OCI-LY7 (cell line): ENCODE measurements at regions not wholly inside any gene's neighbourhood (a gene's known extent, or its start where the extent isn't known, plus 50 kb on each side); places are given as distances from the start of the nearest gene placed in this dataset.

Source experiments
- BruUV-seq: library from RNA; stranded (reverse); fragments of 400-500 nt; replicated peaks from 2 replicates; lab custom pipeline; 2021; lab: Mats Ljungman, UMichigan
- CTCF ChIA-PET: fragments of 300-600 bp; sonication (Branson Sonifier 250); formaldehyde crosslinking; loops from one replicate; lab custom pipeline; 2022; ENCODE audit warnings: antibody characterized with exemption; ENCODE audit not compliant: unreplicated experiment; lab: Charles Lee
- POLR2A ChIA-PET: fragments of 300-600 bp; sonication (Branson Sonifier 250); formaldehyde crosslinking; loops from one replicate; lab custom pipeline; 2022; ENCODE audit warnings: antibody characterized with exemption; lab: Charles Lee
- DNase-seq: peaks from one replicate; pipeline ENCODE4 v3.0.0-alpha.2; 2015; ENCODE audit warnings: low spot score
- H2AFZ ChIP-seq: fragments of 200-600 bp; sonication (generic), shearing (Covaris generic); 2 replicates; pipeline ENCODE4 v1.6.1; 2014; ENCODE audit warnings: mild to moderate bottlenecking, antibody characterized with exemption, low read length, moderate library complexity
- H3K27ac ChIP-seq: fragments of 200-600 bp; sonication (generic); 2 replicates; pipeline ENCODE4 v1.5.1; 2014; ENCODE audit warnings: mixed run types, low read depth, mild to moderate bottlenecking, moderate library complexity, low read length, inconsistent platforms; ENCODE audit not compliant: poor library complexity, severe bottlenecking
- H3K36me3 ChIP-seq: fragments of 200-600 bp; sonication (generic); 2 replicates; pipeline ENCODE4 v1.6.1; 2014; ENCODE audit warnings: mild to moderate bottlenecking, antibody characterized with exemption, low read length, moderate library complexity, mixed read lengths; ENCODE audit not compliant: insufficient read depth
- H3K4me1 ChIP-seq: fragments of 200-600 bp; sonication (generic); 2 replicates; pipeline ENCODE4 v1.5.1; 2014; ENCODE audit warnings: mild to moderate bottlenecking, low read length; ENCODE audit not compliant: insufficient read depth, poor library complexity, severe bottlenecking
- H3K4me2 ChIP-seq: fragments of 200-600 bp; sonication (generic); 2 replicates; pipeline ENCODE4 v1.6.1; 2014; ENCODE audit warnings: mild to moderate bottlenecking, low read length
- H3K4me3 ChIP-seq: fragments of 200-600 bp; sonication (generic); 2 replicates; pipeline ENCODE4 v1.5.1; 2014; ENCODE audit warnings: mild to moderate bottlenecking, low read depth, low read length; ENCODE audit not compliant: poor library complexity, severe bottlenecking
- H3K79me2 ChIP-seq: fragments of 200-600 bp; sonication (generic); 2 replicates; pipeline ENCODE4 v1.6.1; 2016; ENCODE audit warnings: low read depth, mild to moderate bottlenecking, low read length, moderate library complexity, mixed read lengths; ENCODE audit not compliant: insufficient read depth
- H3K9me2 ChIP-seq: fragments of 200-600 bp; sonication (generic); 2 replicates; pipeline ENCODE4 v1.6.1; 2016; ENCODE audit warnings: mild to moderate bottlenecking, low read length, mixed read lengths; ENCODE audit not compliant: insufficient read depth
- H3K9me3 ChIP-seq: fragments of 200-600 bp; sonication (generic); 2 replicates; pipeline ENCODE4 v1.6.1; 2014; ENCODE audit warnings: mild to moderate bottlenecking, mixed run types, low read length, mixed read lengths
- H4K20me1 ChIP-seq: fragments of 200-600 bp; sonication (generic); 2 replicates; pipeline ENCODE4 v1.6.1; 2014; ENCODE audit warnings: mild to moderate bottlenecking, antibody characterized with exemption, low read length, moderate library complexity, mixed read lengths; ENCODE audit not compliant: insufficient read depth
- CTCF ChIP-seq: fragments of 200-600 bp; sonication (generic); conservative IDR thresholded peaks from 2 replicates; pipeline ENCODE4 v1.5.1; 2014; ENCODE audit warnings: mild to moderate bottlenecking, antibody characterized with exemption, low read length, moderate library complexity, mixed read lengths
- EZH2phosphoT487 ChIP-seq: fragments of 200-600 bp; sonication (generic); IDR thresholded peaks from 2 replicates; pipeline ENCODE4 v1.6.1; 2018; ENCODE audit warnings: low read depth, borderline replicate concordance, mild to moderate bottlenecking, mixed run types, antibody characterized with exemption, low read length, moderate library complexity, mixed read lengths
- intact Hi-C: fragments of 100-400 bp; cut with micrococcal nuclease; formaldehyde crosslinking; loops from one replicate; pipeline ENCODE4 v1.10.0; 2022; ENCODE audit not compliant: unreplicated experiment

DNA sequence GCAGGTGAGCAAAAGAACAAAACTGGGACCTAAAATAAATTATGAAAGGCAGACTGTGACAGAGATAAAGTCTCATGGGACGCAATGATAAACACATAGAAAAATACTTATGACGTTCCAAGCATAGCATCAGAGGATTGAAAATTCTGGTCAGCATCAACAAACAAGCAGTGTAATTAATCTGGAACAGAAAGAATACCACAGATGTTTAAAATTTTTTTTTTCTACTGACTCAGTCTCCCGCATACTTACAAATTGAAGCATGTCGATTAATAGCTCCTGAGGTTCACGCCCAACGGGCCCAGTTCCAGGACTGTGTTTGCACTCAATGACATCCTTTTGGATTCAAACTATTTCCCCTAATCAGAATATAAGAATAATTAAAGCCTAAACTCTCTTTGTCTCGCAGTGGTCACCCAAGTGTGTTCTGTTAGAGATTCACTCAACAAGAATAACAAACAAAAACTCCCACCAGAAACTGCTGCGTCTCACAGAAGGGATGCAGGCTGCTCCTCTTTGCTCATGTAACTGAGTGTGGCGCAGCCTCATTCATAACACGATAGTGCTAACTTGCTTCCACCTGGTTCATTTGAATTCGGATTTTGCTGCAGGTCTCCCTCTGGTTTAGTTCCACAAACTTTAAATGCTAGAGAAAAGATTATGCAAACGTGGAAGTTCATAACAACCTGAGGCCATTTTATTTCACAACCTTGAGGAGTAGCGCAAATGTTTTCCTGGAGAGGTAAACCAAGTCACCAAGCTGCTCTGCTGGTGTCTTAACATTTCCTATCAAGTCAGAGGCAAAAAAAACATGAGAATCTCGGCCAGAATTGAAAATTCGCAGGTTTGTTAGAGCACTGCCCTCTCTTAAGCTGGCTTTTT, 69.0 kb upstream of the CITED2 start:
- intact Hi-C loops: no loop called here
- H2AFZ ChIP-seq: no peak overlapping the region
- H3K9me2 ChIP-seq: no peaks in the 10 kb centered on the region
- ChIA-PET CTCF (no interaction called here), POLR2A (interaction anchor here (0.5 to 1.6 kb wide), 2 partner anchors 10 to 103 kb away, joined by 3 read pairs; no protein-coding TSS in a partner anchor)
- TF ChIP-seq CTCF (no peak), EZH2phosphoT487 (no peak)
- H3K9me3 ChIP-seq: no peaks in the 10 kb centered on the region
- H4K20me1 ChIP-seq: no peaks in the 10 kb centered on the region
- no peak overlapping the region for H3K4me3 ChIP-seq
- H3K79me2 ChIP-seq: no peaks in the 10 kb centered on the region
- no peaks in the 10 kb centered on the region for H3K4me1 ChIP-seq
- H3K36me3 ChIP-seq: no peaks in the 10 kb centered on the region
- no peak overlapping the region for H3K27ac ChIP-seq
- no peak overlapping the region for H3K4me2 ChIP-seq
- no TSS peak for BruUV-seq
- no peak for DNase-seq

- H2AFZ ChIP-seq: no peak overlapping the region
- ChIA-PET POLR2A (interaction anchor here (0.7 to 1.6 kb wide), 2 partner anchors 9 to 16 kb away, joined by 3 read pairs; no protein-coding TSS in a partner anchor), CTCF (no interaction called here)
- H3K4me1 ChIP-seq: no peaks in the 10 kb centered on the region
- no peaks in the 10 kb centered on the region for H3K9me2 ChIP-seq
- intact Hi-C loops: no loop called here
- no TSS peak for BruUV-seq
- H3K36me3 ChIP-seq: no peaks in the 10 kb centered on the region
- no peak overlapping the region for H3K4me3 ChIP-seq
- DNase-seq: no peak
- no peak for TF ChIP-seq EZH2phosphoT487
- no peak for TF ChIP-seq CTCF
- H3K9me3 ChIP-seq: no peaks in the 10 kb centered on the region
- no peak overlapping the region for H3K4me2 ChIP-seq
- H4K20me1 ChIP-seq: no peaks in the 10 kb centered on the region
- H3K79me2 ChIP-seq: no peaks in the 10 kb centered on the region
- H3K27ac ChIP-seq: no peak overlapping the region
Observed at GRCh38 chr6:139442188-139442671, 67.8 kb upstream of the CITED2 start.

GRCh38 chr6:139439349-139439748, 64.9 kb upstream of the CITED2 start:
- intact Hi-C loops: no loop called here
- H3K79me2 ChIP-seq: no peaks in the 10 kb centered on the region
- H3K36me3 ChIP-seq: no peaks in the 10 kb centered on the region
- H3K4me3 ChIP-seq: no peak overlapping the region
- ChIA-PET CTCF (no interaction called here), POLR2A (interaction anchor here (1.0 kb wide), 1 partner anchor 25 kb away, joined by 4 read pairs; no protein-coding TSS in a partner anchor)
- no peaks in the 10 kb centered on the region for H4K20me1 ChIP-seq
- no peak overlapping the region for H3K27ac ChIP-seq
- TF ChIP-seq CTCF (no peak), EZH2phosphoT487 (no peak)
- no TSS peak for BruUV-seq
- no peak for DNase-seq
- H3K4me2 ChIP-seq: no peak overlapping the region
- H2AFZ ChIP-seq: no peak overlapping the region
- H3K4me1 ChIP-seq: no peaks in the 10 kb centered on the region
- no peaks in the 10 kb centered on the region for H3K9me2 ChIP-seq
- H3K9me3 ChIP-seq: no peaks in the 10 kb centered on the region
